Stimulated activated CD8-positive, alpha-beta memory T cell treated with anti-CD3 and anti-CD28 coated beads, Interleukin-4, amount 100 ng/mL, for 4 hours (primary cell): ENCODE measurements at regions not wholly inside any gene's neighbourhood (a gene's known extent, or its start where the extent isn't known, plus 50 kb on each side); places are given as distances from the start of the nearest gene placed in this dataset.

Experiments used
- DNase-seq, 2 donors: peaks; one replicate each; pipeline ENCODE4 v3.0.0-alpha.2; 2020; ENCODE audit warnings: low read depth in 2 of 2, low spot score in 1 of 2

DNA sequence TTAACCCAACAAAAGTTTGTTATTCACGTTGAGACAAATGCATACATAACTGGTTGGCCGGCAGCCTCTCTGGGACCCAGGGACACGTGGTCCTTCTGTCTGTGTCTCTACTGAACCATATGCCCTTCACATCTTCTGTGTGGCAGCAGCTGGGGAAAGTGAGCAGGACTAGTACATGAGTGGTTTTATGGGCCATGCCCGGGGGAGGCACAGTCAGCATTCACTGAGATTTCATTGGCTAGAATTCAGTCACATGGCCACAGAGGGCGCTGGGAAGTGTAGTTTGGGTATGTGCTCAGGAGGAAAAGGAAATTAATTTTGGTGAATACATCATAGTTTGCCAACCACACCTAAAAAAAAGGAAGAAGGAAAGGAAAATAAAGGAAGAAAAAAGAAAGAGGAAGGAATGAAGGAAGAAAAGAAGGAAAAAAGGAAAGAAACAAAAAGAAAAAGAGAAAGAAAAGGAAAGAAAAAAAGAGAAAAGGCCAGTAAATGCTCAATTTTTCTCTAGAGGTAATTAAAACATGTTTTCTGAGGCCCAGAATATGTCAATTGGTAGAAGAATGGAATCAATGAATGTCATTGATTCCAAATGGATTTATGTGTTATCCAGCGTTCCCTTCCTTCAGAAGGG is 55.9 kb upstream of the KIRREL3 start:
- no peak for DNase-seq

DNA sequence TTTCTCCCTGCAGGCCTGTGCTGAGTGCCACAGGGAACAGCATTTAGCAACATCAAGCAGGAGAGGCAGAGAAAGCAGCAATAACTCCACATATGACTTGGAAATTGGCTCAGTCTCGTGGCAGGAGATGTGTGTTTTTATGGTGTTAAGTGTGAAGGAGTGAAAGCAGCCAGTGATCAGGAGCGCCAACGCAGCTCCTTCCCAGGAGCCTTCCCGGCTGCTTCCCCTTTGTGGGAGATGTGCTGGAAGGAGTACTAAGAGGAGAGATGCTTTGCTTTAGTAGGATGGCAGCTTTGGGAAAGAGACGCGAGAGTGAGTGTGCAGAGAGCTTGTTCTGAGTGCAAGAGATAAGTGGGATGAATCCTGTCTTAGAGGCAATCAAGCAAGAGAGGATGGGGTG is 54.7 kb upstream of the KIRREL3 start:
- no peak for DNase-seq

DNA sequence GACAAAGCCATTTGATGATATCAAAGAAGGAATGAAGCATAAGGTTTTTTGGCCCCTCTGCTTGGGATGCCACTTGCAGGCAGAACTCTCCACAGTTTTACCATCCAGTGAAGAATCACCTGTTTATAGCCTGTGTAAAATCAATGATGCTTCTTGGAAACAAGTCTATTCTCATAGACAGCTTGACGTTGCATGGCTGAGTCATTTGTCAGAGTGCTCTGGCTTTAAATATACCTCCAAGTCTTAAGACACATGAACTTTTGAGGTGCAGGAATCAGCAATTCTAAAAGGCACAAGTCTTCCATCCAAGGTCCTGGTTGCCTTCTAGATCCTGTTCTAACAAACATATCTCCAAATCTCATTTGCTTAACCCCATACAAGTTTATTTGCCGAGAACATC is 53.6 kb upstream of the KIRREL3 start:
- DNase-seq, result no peak

DNA sequence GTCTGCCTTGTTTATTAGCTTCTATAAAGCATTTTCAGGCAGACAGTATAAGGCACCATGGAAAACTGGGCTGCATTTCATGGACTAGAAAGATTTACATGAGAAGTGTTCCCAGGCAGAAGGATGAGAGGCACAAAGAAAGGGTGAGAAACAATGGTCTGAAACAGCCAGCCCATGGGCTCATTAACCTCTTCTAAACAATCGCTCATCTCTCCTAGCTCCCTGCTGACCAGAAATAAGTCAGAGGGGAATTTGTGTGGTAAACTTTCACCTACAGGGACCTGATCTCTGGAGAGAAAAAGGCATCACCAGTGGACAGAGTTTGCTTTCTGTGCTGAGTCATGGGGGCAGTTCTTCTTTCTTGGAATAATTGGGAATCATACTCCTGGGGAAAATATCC is 51.8 kb upstream of the KIRREL3 start:
- no peak for DNase-seq
